Fibroblast of upper back skin (primary cell): ENCODE measurements at regions not wholly inside any gene's neighbourhood (a gene's known extent, or its start where the extent isn't known, plus 50 kb on each side); places are given as distances from the start of the nearest gene placed in this dataset.

Source experiments
- DNase-seq: peaks from one replicate; pipeline ENCODE4 v3.0.0-alpha.2; 2013

- DNase-seq, result peak; percentile 47
These were observed 87.9 kb upstream of the FAM169A start for GRCh38 chr5:74953937-74954720.

GRCh38 chr5:74953554-74953936 is 87.4 kb upstream of the FAM169A start:
- no peak for DNase-seq

- DNase-seq, result no peak
These were observed 86.2 kb upstream of the FAM169A start for GRCh38 chr5:74952406-74952805.

- DNase-seq, result no peak
These were observed 85.7 kb upstream of the FAM169A start for GRCh38 chr5:74951865-74952264.

GRCh38 chr5:74950836-74951515 is 84.8 kb upstream of the FAM169A start:
- DNase-seq, result no peak

- peak; percentile 67 for DNase-seq
These were observed 83.8 kb upstream of the FAM169A start for GRCh38 chr5:74949976-74950375.

- DNase-seq, result no peak
These were observed 81.9 kb upstream of the FAM169A start for GRCh38 chr5:74948031-74948546.

- DNase-seq, result no peak
These were observed 80.3 kb upstream of the FAM169A start for GRCh38 chr5:74946471-74946870.

- DNase-seq, result no peak
These were observed 79.5 kb upstream of the FAM169A start for GRCh38 chr5:74945561-74946165.

GRCh38 chr5:74943905-74944304 is 77.7 kb upstream of the FAM169A start:
- no peak for DNase-seq

GRCh38 chr5:74942622-74943286 is 76.6 kb upstream of the FAM169A start:
- DNase-seq, result no peak

- DNase-seq, result no peak
These were observed 74.7 kb upstream of the FAM169A start for GRCh38 chr5:74940782-74941353.

- peak; percentile 60 for DNase-seq
These were observed 72.2 kb upstream of the FAM169A start for GRCh38 chr5:74938250-74938933.

- no peak for DNase-seq
These were observed 69.5 kb upstream of the FAM169A start for GRCh38 chr5:74935752-74936091.

GRCh38 chr5:74934949-74935751 is 69.0 kb upstream of the FAM169A start:
- peak; percentile 62 for DNase-seq

- DNase-seq, result no peak
These were observed 61.1 kb upstream of the FAM169A start for GRCh38 chr5:74927336-74927735.

GRCh38 chr5:74919487-74919886 is 53.3 kb upstream of the FAM169A start:
- peak; percentile 63 for DNase-seq

GRCh38 chr5:74919041-74919440 is 52.9 kb upstream of the FAM169A start:
- no peak for DNase-seq

- no peak for DNase-seq
These were observed 52.1 kb upstream of the FAM169A start for GRCh38 chr5:74918232-74918669.

- peak; percentile 8 for DNase-seq
These were observed 50.9 kb upstream of the FAM169A start for GRCh38 chr5:74916831-74917710.
